ENCODE measurements at regions not wholly inside any gene's neighbourhood (a gene's known extent, or its start where the extent isn't known, plus 50 kb on each side); places are given as distances from the start of the nearest gene placed in this dataset.
A peak's percentile ranks its signal among the peaks of the same experiment; 100 is the strongest.

GRCh38 chr2:221845021-221845365, 272.9 kb upstream of the EPHA4 start:
- Histone ChIP-seq H3K36me3 (no peaks in the 10 kb centered on the region), H3K9me3 (no peaks in the 10 kb centered on the region), H3K4me3 (no peak overlapping the region), H3K27me3 (no peaks in the 10 kb centered on the region), H3K4me1 (no peaks in the 10 kb centered on the region), H3K27ac (no peak overlapping the region)
- ATAC-seq = no peak
- TF ChIP-seq CTCF (IDR thresholded peaks at IDR 0.05) = no peak
- no peak for DNase-seq
- intact Hi-C loops (cut with DNase I) = no loop called here

- TF ChIP-seq CTCF (IDR thresholded peaks at IDR 0.05) = no peak
- Histone ChIP-seq H3K36me3 (no peaks in the 10 kb centered on the region), H3K27ac (no peak overlapping the region), H3K4me3 (no peak overlapping the region), H3K27me3 (no peaks in the 10 kb centered on the region), H3K4me1 (no peaks in the 10 kb centered on the region), H3K9me3 (no peaks in the 10 kb centered on the region)
- ATAC-seq = peak; percentile 69
- intact Hi-C loops (cut with DNase I) = no loop called here
- DNase-seq = no peak
Measured at GRCh38 chr2:221844212-221845020, 272.3 kb upstream of the EPHA4 start.

GRCh38 chr2:221836095-221836494, 264.0 kb upstream of the EPHA4 start:
- Histone ChIP-seq H3K4me3 (no peak overlapping the region), H3K9me3 (no peaks in the 10 kb centered on the region), H3K27me3 (no peaks in the 10 kb centered on the region), H3K4me1 (no peaks in the 10 kb centered on the region), H3K27ac (no peak overlapping the region), H3K36me3 (no peaks in the 10 kb centered on the region)
- intact Hi-C loops (cut with DNase I) = no loop called here
- TF ChIP-seq CTCF (IDR thresholded peaks at IDR 0.05) = no peak
- DNase-seq = no peak
- no peak for ATAC-seq

- no peaks in the 10 kb centered on the region for H3K9me3 ChIP-seq
- DNase-seq = no peak
- H3K36me3 ChIP-seq = no peaks in the 10 kb centered on the region
- H3K27ac ChIP-seq = no peak overlapping the region
- ATAC-seq = no peak
- intact Hi-C loops (cut with DNase I) = no loop called here
- no peaks in the 10 kb centered on the region for H3K4me1 ChIP-seq
- H3K4me3 ChIP-seq = no peak overlapping the region
- H3K27me3 ChIP-seq = no peaks in the 10 kb centered on the region
- no peak for TF ChIP-seq CTCF (IDR thresholded peaks at IDR 0.05)
Measured at GRCh38 chr2:221833966-221834365, 261.9 kb upstream of the EPHA4 start.

GRCh38 chr2:221831051-221831450, 258.9 kb upstream of the EPHA4 start:
- H3K9me3 ChIP-seq = no peaks in the 10 kb centered on the region
- DNase-seq (no peak), ATAC-seq (no peak)
- TF ChIP-seq CTCF (IDR thresholded peaks at IDR 0.05) = no peak
- H3K4me3 ChIP-seq = no peak overlapping the region
- H3K27me3 ChIP-seq = no peaks in the 10 kb centered on the region
- H3K36me3 ChIP-seq = no peaks in the 10 kb centered on the region
- intact Hi-C loops (cut with DNase I) = no loop called here
- no peaks in the 10 kb centered on the region for H3K4me1 ChIP-seq
- H3K27ac ChIP-seq = no peak overlapping the region

- Histone ChIP-seq H3K4me3 (no peak overlapping the region), H3K36me3 (no peaks in the 10 kb centered on the region), H3K9me3 (no peaks in the 10 kb centered on the region), H3K27ac (no peak overlapping the region), H3K4me1 (no peaks in the 10 kb centered on the region), H3K27me3 (no peaks in the 10 kb centered on the region)
- no peak for TF ChIP-seq CTCF (IDR thresholded peaks at IDR 0.05)
- ATAC-seq (no peak), DNase-seq (no peak)
- intact Hi-C loops (cut with DNase I) = no loop called here
Measured at GRCh38 chr2:221822416-221822815, 250.3 kb upstream of the EPHA4 start.

Data from upper lobe of right lung (tissue), 1 donor.